ENCODE measurements at regions not wholly inside any gene's neighbourhood (a gene's known extent, or its start where the extent isn't known, plus 50 kb on each side); places are given as distances from the start of the nearest gene placed in this dataset.

GRCh38 chr5:8434501-8434900 is 565.6 kb downstream of the MTRR start:
- H3K36me3 ChIP-seq, result no peaks in the 10 kb centered on the region

GRCh38 chr5:8436924-8437323 is 568.0 kb downstream of the MTRR start:
- no peaks in the 10 kb centered on the region for H3K27me3 ChIP-seq
- no peaks in the 10 kb centered on the region for H3K4me1 ChIP-seq
- H3K4me3 ChIP-seq, result no peak overlapping the region
- 23% methylated on average over 1 of the region's 1 CpG for WGBS
- H3K27ac ChIP-seq, result no peak overlapping the region
- TF ChIP-seq POLR2AphosphoS5 (IDR thresholded peaks at IDR 0.05), result no peak
- TF ChIP-seq EP300 (IDR thresholded peaks at IDR 0.05), result no peak
- no peak for TF ChIP-seq POLR2A (IDR thresholded peaks at IDR 0.05)
- TF ChIP-seq CTCF (IDR thresholded peaks at IDR 0.05), result no peak
- H3K9me3 ChIP-seq, result no peaks in the 10 kb centered on the region
- DNase-seq (ENCODE audit: low spot score in 2 of 2), result no peak
- no peaks in the 10 kb centered on the region for H3K36me3 ChIP-seq

More at GRCh38 chr5:8434501-8434900, 565.6 kb downstream of the MTRR start:
- Histone ChIP-seq H3K4me1 (no peaks in the 10 kb centered on the region), H3K9me3 (no peaks in the 10 kb centered on the region), H3K27me3 (no peaks in the 10 kb centered on the region), H3K4me3 (no peak overlapping the region), H3K27ac (no peak overlapping the region)
- no peak for DNase-seq (ENCODE audit: low spot score in 2 of 2)
- TF ChIP-seq EP300 (IDR thresholded peaks at IDR 0.05) (no peak), CTCF (IDR thresholded peaks at IDR 0.05) (no peak), POLR2A (IDR thresholded peaks at IDR 0.05) (no peak), POLR2AphosphoS5 (IDR thresholded peaks at IDR 0.05) (no peak)
- 85% methylated on average over 2 of the region's 2 CpGs for WGBS

GRCh38 chr5:8445139-8445538 is 576.2 kb downstream of the MTRR start:
- no peak for DNase-seq (ENCODE audit: low spot score in 2 of 2)
- no peak for TF ChIP-seq POLR2A (IDR thresholded peaks at IDR 0.05)
- Histone ChIP-seq H3K4me3 (no peak overlapping the region), H3K27ac (no peak overlapping the region), H3K36me3 (no peaks in the 10 kb centered on the region), H3K9me3 (peaks cover 4% of the 10 kb centered on the region), H3K4me1 (no peaks in the 10 kb centered on the region), H3K27me3 (no peaks in the 10 kb centered on the region)
- WGBS, result 61% methylated on average over 1 of the region's 1 CpG

GRCh38 chr5:8446179-8446578 is 577.2 kb downstream of the MTRR start:
- H3K4me1 ChIP-seq, result no peaks in the 10 kb centered on the region
- H3K27ac ChIP-seq, result no peak overlapping the region
- no peaks in the 10 kb centered on the region for H3K27me3 ChIP-seq
- DNase-seq (ENCODE audit: low spot score in 2 of 2), result no peak
- no peak overlapping the region for H3K4me3 ChIP-seq
- WGBS, result 89% methylated on average over 2 of the region's 2 CpGs
- H3K36me3 ChIP-seq, result no peaks in the 10 kb centered on the region
- TF ChIP-seq POLR2A (IDR thresholded peaks at IDR 0.05) (no peak), CTCF (IDR thresholded peaks at IDR 0.05) (no peak), EP300 (IDR thresholded peaks at IDR 0.05) (no peak), POLR2AphosphoS5 (IDR thresholded peaks at IDR 0.05) (no peak)
- peaks cover 4% of the 10 kb centered on the region for H3K9me3 ChIP-seq

- DNase-seq (ENCODE audit: low spot score in 2 of 2), result no peak
- Histone ChIP-seq H3K4me3 (peak overlapping the region; percentile 76), H3K36me3 (no peaks in the 10 kb centered on the region), H3K27ac (peak overlapping the region; percentile 87), H3K4me1 (peaks cover 13% of the 10 kb centered on the region), H3K27me3 (no peaks in the 10 kb centered on the region), H3K9me3 (no peaks in the 10 kb centered on the region)
- no peak for TF ChIP-seq POLR2AphosphoS5 (IDR thresholded peaks at IDR 0.05)
- WGBS, result 52% methylated on average over 5 of the region's 5 CpGs
Observed at GRCh38 chr5:8456846-8457186, 587.9 kb downstream of the MTRR start.

GRCh38 chr5:8457187-8458037 is 588.5 kb downstream of the MTRR start:
- WGBS, result 11% methylated on average over 19 of the region's 74 CpGs
- peak; percentile 93 to 94 for DNase-seq (ENCODE audit: low spot score in 2 of 2)

More at GRCh38 chr5:8457187-8458037, 588.5 kb downstream of the MTRR start:
- TF ChIP-seq POLR2A (IDR thresholded peaks at IDR 0.05) (peak in 1 of 2 donors; percentile 55), CTCF (IDR thresholded peaks at IDR 0.05) (no peak), EP300 (IDR thresholded peaks at IDR 0.05) (no peak), POLR2AphosphoS5 (IDR thresholded peaks at IDR 0.05) (peak in 2 of 3 donors; percentile 35 to 47)
- peaks cover 13% of the 10 kb centered on the region for H3K4me1 ChIP-seq
- H3K9me3 ChIP-seq, result no peaks in the 10 kb centered on the region
- H3K36me3 ChIP-seq, result no peaks in the 10 kb centered on the region
- peak overlapping the region; percentile 76 for H3K4me3 ChIP-seq
- H3K27ac ChIP-seq, result peak overlapping the region; percentile 87
- no peaks in the 10 kb centered on the region for H3K27me3 ChIP-seq
